Activated naive CD8-positive, alpha-beta T cell treated with anti-CD3 and anti-CD28 coated beads, Interleukin-2, amount 50 U/mL, for 24 hours (primary cell): ENCODE measurements at regions not wholly inside any gene's neighbourhood (a gene's known extent, or its start where the extent isn't known, plus 50 kb on each side); places are given as distances from the start of the nearest gene placed in this dataset.
"Not testable (repeated sequence)": the region's sequence is repeated elsewhere in the genome, so short reads cannot be mapped to it uniquely, and the experiment has no call there.

Experiments
- ATAC-seq: fragments of 150-1000 bp; cut with Tn5 transposase; one replicate; pipeline ENCODE4 v1.10.0; 2021
- DNase-seq: peaks from one replicate; pipeline ENCODE4 v3.0.0; 2021
- H3K27ac Mint-ChIP-seq: one replicate; pipeline ENCODE4 v1.8.0; 2021; ENCODE audit warnings: mild to moderate bottlenecking, mixed read lengths
- H3K27me3 Mint-ChIP-seq: one replicate; pipeline ENCODE4 v1.8.0; 2021; ENCODE audit warnings: mixed read lengths
- H3K36me3 Mint-ChIP-seq: one replicate; pipeline ENCODE4 v1.8.0; 2021; ENCODE audit warnings: low read depth, mixed read lengths
- H3K4me1 Mint-ChIP-seq: one replicate; pipeline ENCODE4 v1.8.0; 2021; ENCODE audit warnings: mixed read lengths
- H3K4me3 Mint-ChIP-seq: one replicate; pipeline ENCODE4 v1.8.0; 2021; ENCODE audit warnings: mild to moderate bottlenecking, moderate library complexity, mixed read lengths
- H3K9me3 Mint-ChIP-seq: one replicate; pipeline ENCODE4 v1.8.0; 2021; ENCODE audit warnings: mixed read lengths

GRCh38 chr14:106340658-106341057, 814.3 kb downstream of the TMEM121 start:
- not testable (repeated sequence) for H3K27me3 Mint-ChIP-seq, H3K4me3 Mint-ChIP-seq, H3K4me1 Mint-ChIP-seq, H3K27ac Mint-ChIP-seq, H3K36me3 Mint-ChIP-seq, ATAC-seq, H3K9me3 Mint-ChIP-seq, DNase-seq

GRCh38 chr14:106341161-106341560, 814.8 kb downstream of the TMEM121 start:
- H3K36me3 Mint-ChIP-seq, ATAC-seq, H3K4me3 Mint-ChIP-seq, H3K27me3 Mint-ChIP-seq, H3K9me3 Mint-ChIP-seq, H3K4me1 Mint-ChIP-seq, DNase-seq, H3K27ac Mint-ChIP-seq: not testable (repeated sequence)

GRCh38 chr14:106343626-106344025, 817.2 kb downstream of the TMEM121 start:
- peaks cover 21% of the 10 kb centered on the region for H3K27me3 Mint-ChIP-seq
- no peak overlapping the region for H3K27ac Mint-ChIP-seq
- H3K36me3 Mint-ChIP-seq: no peaks in the 10 kb centered on the region
- ATAC-seq: no peak
- no peaks in the 10 kb centered on the region for H3K9me3 Mint-ChIP-seq
- H3K4me3 Mint-ChIP-seq: no peak overlapping the region
- no peak for DNase-seq
- H3K4me1 Mint-ChIP-seq: no peaks in the 10 kb centered on the region

- not testable (repeated sequence) for H3K4me3 Mint-ChIP-seq, H3K27ac Mint-ChIP-seq, H3K9me3 Mint-ChIP-seq, ATAC-seq, DNase-seq, H3K36me3 Mint-ChIP-seq, H3K4me1 Mint-ChIP-seq
- peaks cover 21% of the 10 kb centered on the region for H3K27me3 Mint-ChIP-seq
Measured at GRCh38 chr14:106344065-106344614, 817.8 kb downstream of the TMEM121 start.

- H3K4me3 Mint-ChIP-seq, DNase-seq, ATAC-seq, H3K27ac Mint-ChIP-seq, H3K9me3 Mint-ChIP-seq, H3K36me3 Mint-ChIP-seq, H3K4me1 Mint-ChIP-seq: not testable (repeated sequence)
- peaks cover 18% of the 10 kb centered on the region for H3K27me3 Mint-ChIP-seq
Measured at GRCh38 chr14:106344791-106345479, 818.6 kb downstream of the TMEM121 start.

- no peak for ATAC-seq
- no peaks in the 10 kb centered on the region for H3K36me3 Mint-ChIP-seq
- no peaks in the 10 kb centered on the region for H3K4me1 Mint-ChIP-seq
- no peak overlapping the region for H3K4me3 Mint-ChIP-seq
- no peak overlapping the region for H3K27ac Mint-ChIP-seq
- DNase-seq: no peak
- H3K9me3 Mint-ChIP-seq: no peaks in the 10 kb centered on the region
- peaks cover 14% of the 10 kb centered on the region for H3K27me3 Mint-ChIP-seq
Measured at GRCh38 chr14:106346084-106346483, 819.7 kb downstream of the TMEM121 start.

GRCh38 chr14:106346534-106347290, 820.3 kb downstream of the TMEM121 start:
- Mint-ChIP-seq H3K36me3 (no peaks in the 10 kb centered on the region), H3K4me3 (no peak overlapping the region), H3K9me3 (no peaks in the 10 kb centered on the region), H3K4me1 (no peaks in the 10 kb centered on the region), H3K27ac (no peak overlapping the region), H3K27me3 (peaks cover 17% of the 10 kb centered on the region)
- DNase-seq (no peak), ATAC-seq (no peak)

- H3K4me3 Mint-ChIP-seq: no peak overlapping the region
- DNase-seq: no peak
- no peaks in the 10 kb centered on the region for H3K9me3 Mint-ChIP-seq
- no peak overlapping the region for H3K27ac Mint-ChIP-seq
- H3K4me1 Mint-ChIP-seq: no peaks in the 10 kb centered on the region
- ATAC-seq: no peak
- peaks cover 17% of the 10 kb centered on the region for H3K27me3 Mint-ChIP-seq
- no peaks in the 10 kb centered on the region for H3K36me3 Mint-ChIP-seq
Measured at GRCh38 chr14:106347291-106347778, 821.0 kb downstream of the TMEM121 start.

- DNase-seq (no peak), ATAC-seq (no peak)
- Mint-ChIP-seq H3K9me3 (no peaks in the 10 kb centered on the region), H3K4me3 (no peak overlapping the region), H3K4me1 (no peaks in the 10 kb centered on the region), H3K36me3 (no peaks in the 10 kb centered on the region), H3K27ac (no peak overlapping the region), H3K27me3 (peaks cover 17% of the 10 kb centered on the region)
Measured at GRCh38 chr14:106347890-106348755, 821.7 kb downstream of the TMEM121 start.

- ATAC-seq (peak; percentile 59), DNase-seq (peak; percentile 48)
- not testable (repeated sequence) for H3K36me3 Mint-ChIP-seq, H3K4me3 Mint-ChIP-seq, H3K27ac Mint-ChIP-seq, H3K9me3 Mint-ChIP-seq, H3K4me1 Mint-ChIP-seq
- peaks cover 19% of the 10 kb centered on the region for H3K27me3 Mint-ChIP-seq
Measured at GRCh38 chr14:106348873-106349540, 822.6 kb downstream of the TMEM121 start.

- not testable (repeated sequence) for H3K4me1 Mint-ChIP-seq, H3K36me3 Mint-ChIP-seq, H3K27ac Mint-ChIP-seq, DNase-seq, ATAC-seq, H3K9me3 Mint-ChIP-seq, H3K4me3 Mint-ChIP-seq
- peaks cover 25% of the 10 kb centered on the region for H3K27me3 Mint-ChIP-seq
Measured at GRCh38 chr14:106349678-106350457, 823.5 kb downstream of the TMEM121 start.

GRCh38 chr14:106355007-106355791, 828.8 kb downstream of the TMEM121 start:
- DNase-seq, H3K9me3 Mint-ChIP-seq, ATAC-seq, H3K27ac Mint-ChIP-seq, H3K36me3 Mint-ChIP-seq, H3K4me3 Mint-ChIP-seq, H3K4me1 Mint-ChIP-seq: not testable (repeated sequence)
- peaks cover 19% of the 10 kb centered on the region for H3K27me3 Mint-ChIP-seq
